Trophoblast cell (in vitro differentiated cells and primary cell): ENCODE measurements at regions not wholly inside any gene's neighbourhood (a gene's known extent, or its start where the extent isn't known, plus 50 kb on each side); places are given as distances from the start of the nearest gene placed in this dataset.

Source experiments
- DNase-seq, 2 donors: peaks; one replicate each; pipeline ENCODE4 v3.0.0-alpha.2; 2016
- H2AFZ ChIP-seq: 2 replicates; pipeline ENCODE4 v1.6.1; 2013; ENCODE audit warnings: low read length, moderate library complexity, mild to moderate bottlenecking; ENCODE audit not compliant: insufficient read depth, poor library complexity
- H2AK5ac ChIP-seq: 2 replicates; pipeline ENCODE4 v1.6.1; 2013; ENCODE audit warnings: mild to moderate bottlenecking, low read length
- H2BK120ac ChIP-seq: 2 replicates; pipeline ENCODE4 v1.6.1; 2013; ENCODE audit warnings: low read length, mild to moderate bottlenecking, moderate library complexity; ENCODE audit not compliant: insufficient read depth, poor library complexity
- H2BK12ac ChIP-seq: 2 replicates; pipeline ENCODE4 v1.6.1; 2013; ENCODE audit warnings: mild to moderate bottlenecking, low read length, moderate library complexity
- H2BK5ac ChIP-seq: 2 replicates; pipeline ENCODE4 v1.6.1; 2013; ENCODE audit warnings: low read length, low read depth, moderate library complexity, mild to moderate bottlenecking; ENCODE audit not compliant: poor library complexity
- H3K14ac ChIP-seq: 2 replicates; pipeline ENCODE4 v1.6.1; 2013; ENCODE audit warnings: mild to moderate bottlenecking, low read length
- H3K18ac ChIP-seq: 2 replicates; pipeline ENCODE4 v1.6.1; 2013; ENCODE audit warnings: mild to moderate bottlenecking, low read length
- H3K23ac ChIP-seq: 2 replicates; pipeline ENCODE4 v1.6.1; 2013; ENCODE audit warnings: low read length
- H3K27ac ChIP-seq: 2 replicates; pipeline ENCODE4 v1.5.1; 2013; ENCODE audit warnings: low read depth, mild to moderate bottlenecking, inconsistent platforms, low read length, moderate library complexity
- H3K27me3 ChIP-seq: 2 replicates; pipeline ENCODE4 v1.6.1; 2013; ENCODE audit warnings: inconsistent platforms, mild to moderate bottlenecking, low read length, moderate library complexity; ENCODE audit not compliant: insufficient read depth
- H3K36me3 ChIP-seq, 2 experiments: 1 replicate in 1 of 2; 2 replicates in 1 of 2; pipeline ENCODE4 v1.6.1; 2013; ENCODE audit warnings: low read length in 2 of 2, mild to moderate bottlenecking in 2 of 2, moderate library complexity in 1 of 2; ENCODE audit not compliant: insufficient read depth in 2 of 2, control insufficient read depth in 1 of 2
- H3K4ac ChIP-seq: 2 replicates; pipeline ENCODE4 v1.6.1; 2013; ENCODE audit warnings: low read depth, mild to moderate bottlenecking, low read length, moderate library complexity
- H3K4me1 ChIP-seq, 2 experiments: 1 replicate in 1 of 2; 2 replicates in 1 of 2; pipeline ENCODE4 v1.6.1; 2013; ENCODE audit warnings: low read length in 2 of 2, mild to moderate bottlenecking in 2 of 2, moderate library complexity in 1 of 2; ENCODE audit not compliant: insufficient read depth in 2 of 2, control insufficient read depth in 1 of 2
- H3K4me2 ChIP-seq: 2 replicates; pipeline ENCODE4 v1.6.1; 2013; ENCODE audit warnings: inconsistent platforms, mild to moderate bottlenecking, low read length, moderate library complexity
- H3K4me3 ChIP-seq: 2 replicates; pipeline ENCODE4 v1.5.1; 2013; ENCODE audit warnings: mild to moderate bottlenecking, low read depth, low read length, inconsistent platforms
- H3K79me1 ChIP-seq: one replicate; pipeline ENCODE4 v1.6.1; 2013; ENCODE audit warnings: low read length
- H3K79me2 ChIP-seq: 2 replicates; pipeline ENCODE4 v1.6.1; 2013; ENCODE audit warnings: low read length, mild to moderate bottlenecking; ENCODE audit not compliant: control insufficient read depth, insufficient read depth, poor library complexity
- H3K9ac ChIP-seq: 2 replicates; pipeline ENCODE4 v1.6.1; 2013; ENCODE audit warnings: mild to moderate bottlenecking, low read length
- H3K9me3 ChIP-seq: 2 replicates; pipeline ENCODE4 v1.6.1; 2013; ENCODE audit warnings: low read depth, mild to moderate bottlenecking, control low read depth, inconsistent platforms, low read length; ENCODE audit not compliant: insufficient read depth
- H4K12ac ChIP-seq: 2 replicates; pipeline ENCODE4 v1.6.1; 2013; ENCODE audit warnings: low read depth, mild to moderate bottlenecking, low read length, moderate library complexity
- H4K8ac ChIP-seq: 2 replicates; pipeline ENCODE4 v1.6.1; 2013; ENCODE audit warnings: low read depth, mild to moderate bottlenecking, low read length, moderate library complexity
- H4K91ac ChIP-seq: one replicate; pipeline ENCODE4 v1.6.1; 2013; ENCODE audit warnings: low read depth, mild to moderate bottlenecking, low read length, moderate library complexity
- WGBS: extraction: QIAGEN DNeasy Blood & Tissue Kit; methylation state at CpG from one replicate; pipeline ENCODE4 v1.1.7; 2013; ENCODE audit warnings: missing lambda C conversion rate; ENCODE audit not compliant: insufficient read length, insufficient coverage; ENCODE audit errors: extremely low coverage; 5-methylcytosine and 5-hydroxymethylcytosine counted together

- Histone ChIP-seq H3K27ac (no peak overlapping the region), H3K4me2 (no peak overlapping the region), H3K79me1 (no peaks in the 10 kb centered on the region), H3K9ac (no peak overlapping the region), H3K4ac (no peak overlapping the region), H4K8ac (no peak overlapping the region), H2AK5ac (no peak overlapping the region), H3K4me1 (peaks cover 4 to 13% of the 10 kb centered on the region in 2 experiments), H4K91ac (no peak overlapping the region), H3K27me3 (peaks cover 24% of the 10 kb centered on the region), H3K79me2 (no peaks in the 10 kb centered on the region), H3K14ac (no peak overlapping the region), H2BK5ac (no peak overlapping the region), H2AFZ (no peak overlapping the region), H3K9me3 (no peaks in the 10 kb centered on the region), H3K36me3 (no peaks in the 10 kb centered on the region), H3K4me3 (no peak overlapping the region), H4K12ac (no peak overlapping the region), H3K18ac (no peak overlapping the region), H2BK120ac (no peak overlapping the region), H3K23ac (no peak overlapping the region), H2BK12ac (no peak overlapping the region)
- DNase-seq: no peak
- no CpG with 5 or more reads among the region's 2 CpGs for WGBS
Measured at GRCh38 chr18:22345718-22346117, 72.0 kb downstream of the CTAGE1 start.

GRCh38 chr18:22344908-22345670, 72.6 kb downstream of the CTAGE1 start:
- H3K4ac ChIP-seq: no peak overlapping the region
- no peak overlapping the region for H3K9ac ChIP-seq
- no peak overlapping the region for H4K8ac ChIP-seq
- H2AK5ac ChIP-seq: no peak overlapping the region
- no peak for DNase-seq
- H3K4me3 ChIP-seq: no peak overlapping the region
- no peaks in the 10 kb centered on the region for H3K9me3 ChIP-seq
- no peak overlapping the region for H3K23ac ChIP-seq
- H4K12ac ChIP-seq: no peak overlapping the region
- H3K14ac ChIP-seq: no peak overlapping the region
- no peak overlapping the region for H3K27ac ChIP-seq
- H3K18ac ChIP-seq: no peak overlapping the region
- H3K27me3 ChIP-seq: peaks cover 22% of the 10 kb centered on the region
- no peaks in the 10 kb centered on the region for H3K79me1 ChIP-seq
- H3K36me3 ChIP-seq: no peaks in the 10 kb centered on the region
- H3K4me2 ChIP-seq: no peak overlapping the region
- no CpG with 5 or more reads among the region's 3 CpGs for WGBS
- H2BK12ac ChIP-seq: no peak overlapping the region
- no peak overlapping the region for H2AFZ ChIP-seq
- H2BK120ac ChIP-seq: no peak overlapping the region
- H3K4me1 ChIP-seq: peaks cover 4 to 13% of the 10 kb centered on the region in 2 experiments
- no peak overlapping the region for H2BK5ac ChIP-seq
- no peaks in the 10 kb centered on the region for H3K79me2 ChIP-seq
- no peak overlapping the region for H4K91ac ChIP-seq

- no peaks in the 10 kb centered on the region for H3K36me3 ChIP-seq
- no peak overlapping the region for H4K12ac ChIP-seq
- no peak overlapping the region for H3K23ac ChIP-seq
- H3K4ac ChIP-seq: no peak overlapping the region
- H3K79me2 ChIP-seq: no peaks in the 10 kb centered on the region
- H4K91ac ChIP-seq: no peak overlapping the region
- H2BK120ac ChIP-seq: no peak overlapping the region
- DNase-seq: no peak
- peaks cover 4 to 13% of the 10 kb centered on the region in 2 experiments for H3K4me1 ChIP-seq
- no peaks in the 10 kb centered on the region for H3K9me3 ChIP-seq
- H3K9ac ChIP-seq: no peak overlapping the region
- H3K14ac ChIP-seq: no peak overlapping the region
- no peak overlapping the region for H2AFZ ChIP-seq
- H3K79me1 ChIP-seq: no peaks in the 10 kb centered on the region
- H4K8ac ChIP-seq: no peak overlapping the region
- H3K4me3 ChIP-seq: no peak overlapping the region
- H3K27ac ChIP-seq: no peak overlapping the region
- no peak overlapping the region for H2BK5ac ChIP-seq
- no peak overlapping the region for H3K18ac ChIP-seq
- peaks cover 15% of the 10 kb centered on the region for H3K27me3 ChIP-seq
- no peak overlapping the region for H2BK12ac ChIP-seq
- no peak overlapping the region for H3K4me2 ChIP-seq
- H2AK5ac ChIP-seq: no peak overlapping the region
- no CpG with 5 or more reads among the region's 1 CpG for WGBS
Measured at GRCh38 chr18:22344445-22344844, 73.3 kb downstream of the CTAGE1 start.

GRCh38 chr18:22343613-22344012, 74.1 kb downstream of the CTAGE1 start:
- H3K79me2 ChIP-seq: no peaks in the 10 kb centered on the region
- no peak overlapping the region for H2AFZ ChIP-seq
- no peak overlapping the region for H2BK5ac ChIP-seq
- WGBS: no CpG with 5 or more reads among the region's 5 CpGs
- H3K4me1 ChIP-seq: peaks cover 4 to 8% of the 10 kb centered on the region in 2 experiments
- H3K27ac ChIP-seq: no peak overlapping the region
- H3K4ac ChIP-seq: no peak overlapping the region
- H3K23ac ChIP-seq: no peak overlapping the region
- H3K36me3 ChIP-seq: no peaks in the 10 kb centered on the region
- H2AK5ac ChIP-seq: no peak overlapping the region
- no peaks in the 10 kb centered on the region for H3K79me1 ChIP-seq
- no peak for DNase-seq
- H3K9me3 ChIP-seq: no peaks in the 10 kb centered on the region
- no peak overlapping the region for H2BK120ac ChIP-seq
- H3K27me3 ChIP-seq: peaks cover 7% of the 10 kb centered on the region
- no peak overlapping the region for H2BK12ac ChIP-seq
- H3K9ac ChIP-seq: no peak overlapping the region
- H3K18ac ChIP-seq: no peak overlapping the region
- H4K12ac ChIP-seq: no peak overlapping the region
- H3K14ac ChIP-seq: no peak overlapping the region
- H4K8ac ChIP-seq: no peak overlapping the region
- H3K4me2 ChIP-seq: no peak overlapping the region
- H4K91ac ChIP-seq: no peak overlapping the region
- H3K4me3 ChIP-seq: no peak overlapping the region
